GM11168 (cell line): ENCODE measurements at regions not wholly inside any gene's neighbourhood (a gene's known extent, or its start where the extent isn't known, plus 50 kb on each side); places are given as distances from the start of the nearest gene placed in this dataset.

Experiments used
- in situ Hi-C: fragments of 300-500 bp; cut with MboI; formaldehyde crosslinking; loops from one replicate; pipeline ENCODE4 v1.12.0; 2022; ENCODE audit warnings: low sequenced_read_pairs; ENCODE audit not compliant: unreplicated experiment

GRCh38 chr9:89655990-89656657, 51.3 kb downstream of the GADD45G start:
- in situ Hi-C loops = no loop called here

- in situ Hi-C loops = no loop called here
These were observed 52.5 kb downstream of the GADD45G start for GRCh38 chr9:89657295-89657694.

GRCh38 chr9:89657765-89658164, 53.0 kb downstream of the GADD45G start:
- in situ Hi-C loops = no loop called here

- in situ Hi-C loops = no loop called here
These were observed 53.6 kb downstream of the GADD45G start for GRCh38 chr9:89658401-89658800.

- in situ Hi-C loops = no loop called here
These were observed 54.1 kb downstream of the GADD45G start for GRCh38 chr9:89658931-89659330.

- in situ Hi-C loops = no loop called here
These were observed 54.7 kb downstream of the GADD45G start for GRCh38 chr9:89659473-89659872.

GRCh38 chr9:89659891-89660685, 55.3 kb downstream of the GADD45G start:
- in situ Hi-C loops = no loop called here

- in situ Hi-C loops = no loop called here
These were observed 56.7 kb downstream of the GADD45G start for GRCh38 chr9:89661391-89661949.

GRCh38 chr9:89661956-89662717, 57.3 kb downstream of the GADD45G start:
- in situ Hi-C loops = no loop called here

- in situ Hi-C loops = no loop called here
These were observed 58.2 kb downstream of the GADD45G start for GRCh38 chr9:89662718-89663613.

- in situ Hi-C loops = no loop called here
These were observed 58.8 kb downstream of the GADD45G start for GRCh38 chr9:89663614-89663970.

- in situ Hi-C loops = no loop called here
These were observed 59.2 kb downstream of the GADD45G start for GRCh38 chr9:89664010-89664409.

GRCh38 chr9:89664896-89665329, 60.1 kb downstream of the GADD45G start:
- in situ Hi-C loops = no loop called here

- in situ Hi-C loops = no loop called here
These were observed 61.6 kb downstream of the GADD45G start for GRCh38 chr9:89666364-89666763.

GRCh38 chr9:89666950-89667349, 62.1 kb downstream of the GADD45G start:
- in situ Hi-C loops = no loop called here

GRCh38 chr9:89667726-89668125, 62.9 kb downstream of the GADD45G start:
- in situ Hi-C loops = no loop called here

- in situ Hi-C loops = no loop called here
These were observed 63.5 kb downstream of the GADD45G start for GRCh38 chr9:89668216-89668865.

- in situ Hi-C loops = no loop called here
These were observed 64.0 kb downstream of the GADD45G start for GRCh38 chr9:89668866-89669246.

- in situ Hi-C loops = no loop called here
These were observed 64.6 kb downstream of the GADD45G start for GRCh38 chr9:89669361-89669842.
